SK-N-SH (cell line): ENCODE measurements at regions not wholly inside any gene's neighbourhood (a gene's known extent, or its start where the extent isn't known, plus 50 kb on each side); places are given as distances from the start of the nearest gene placed in this dataset.
A peak's percentile ranks its signal among the peaks of the same experiment; 100 is the strongest.

Experiments
- CTCF ChIA-PET: fragments of 300-600, 350-600 bp; formaldehyde crosslinking; extraction: SDS; loops from one replicate; lab custom pipeline; 2021; lab: Yijun Ruan, JAX
- POLR2A ChIA-PET: fragments of 350-600 bp; sonication (Branson Sonifier 250); formaldehyde crosslinking; extraction: SDS; loops from one replicate; lab custom pipeline; 2020; ENCODE audit warnings: antibody characterized with exemption, inconsistent platforms; lab: Yijun Ruan, JAX
- DNase-seq: peaks from one replicate; pipeline ENCODE4 v3.0.0; 2012
- H2AFZ ChIP-seq: fragments of 200-600 bp; sonication (generic); 2 replicates; pipeline ENCODE4 v1.8.1; 2016; ENCODE audit warnings: antibody characterized with exemption, mild to moderate bottlenecking, low read depth
- H3F3A ChIP-seq: fragments of 200-600 bp; sonication (generic); replicated peaks from 2 replicates; pipeline ENCODE3; 2016; ENCODE audit warnings: antibody characterized with exemption, mild to moderate bottlenecking; ENCODE audit not compliant: insufficient read depth
- H3K27ac ChIP-seq, 2 experiments: fragments of 200-500 bp in 1 of 2; fragments of 200-600 bp in 1 of 2; sonication (Bioruptor generic) in 1 of 2; sonication (generic), shearing (Covaris generic) in 1 of 2; 2 replicates each; pipeline versions ENCODE4 v1.5.1 to v1.6.1; 2014 to 2016; ENCODE audit warnings: low read depth in 2 of 2, inconsistent platforms in 1 of 2, low read length in 1 of 2, mild to moderate bottlenecking in 1 of 2, mixed read lengths in 1 of 2
- H3K27me3 ChIP-seq: fragments of 200-600 bp; sonication (generic), shearing (Covaris generic); 2 replicates; pipeline ENCODE4 v1.6.1; 2016; ENCODE audit warnings: mixed run types; ENCODE audit not compliant: insufficient read depth
- H3K36me3 ChIP-seq, 2 experiments: fragments of 200-500 bp in 1 of 2; fragments of 200-600 bp in 1 of 2; sonication (Bioruptor generic) in 1 of 2; sonication (generic) in 1 of 2; replicated peaks in 1 of 2; 2 replicates each; pipeline versions ENCODE3 to v1.5.1; 2014 to 2016; ENCODE audit warnings: low read length in 1 of 2, mild to moderate bottlenecking in 1 of 2; ENCODE audit not compliant: insufficient read depth in 2 of 2, control insufficient read depth in 1 of 2
- H3K4me1 ChIP-seq, 2 experiments: fragments of 200-500 bp in 1 of 2; fragments of 200-600 bp in 1 of 2; sonication (Bioruptor generic) in 1 of 2; sonication (generic), shearing (Covaris generic) in 1 of 2; 2 replicates each; pipeline versions ENCODE4 v1.5.1 to v1.6.1; 2014 to 2016; ENCODE audit warnings: low read depth in 1 of 2, low read length in 1 of 2, mixed run types in 1 of 2; ENCODE audit not compliant: insufficient read depth in 2 of 2, control insufficient read depth in 1 of 2
- H3K4me2 ChIP-seq: fragments of 200-600 bp; sonication (generic), shearing (Covaris generic); 2 replicates; pipeline ENCODE4 v1.6.1; 2017; ENCODE audit warnings: mixed run types
- H3K4me3 ChIP-seq, 2 experiments: fragments of 200-500 bp in 1 of 2; fragments of 200-600 bp in 1 of 2; sonication (Bioruptor generic) in 1 of 2; sonication (generic), shearing (Covaris generic) in 1 of 2; 2 replicates each; pipeline versions ENCODE4 v1.5.1 to v1.8.1; 2014 to 2016; ENCODE audit warnings: low read depth in 2 of 2, inconsistent platforms in 1 of 2, low read length in 1 of 2, mild to moderate bottlenecking in 1 of 2, mixed read lengths in 1 of 2, moderate library complexity in 1 of 2
- H3K79me2 ChIP-seq: fragments of 200-600 bp; sonication (generic); 2 replicates; pipeline ENCODE4 v1.8.1; 2017; ENCODE audit warnings: mild to moderate bottlenecking; ENCODE audit not compliant: insufficient read depth
- H3K9ac ChIP-seq: fragments of 200-600 bp; sonication (generic); 2 replicates; pipeline ENCODE4 v1.6.1; 2017; ENCODE audit warnings: mixed run types
- H3K9me2 ChIP-seq: fragments of 200-600 bp; sonication (generic); 2 replicates; pipeline ENCODE4 v1.6.1; 2017; ENCODE audit warnings: mixed run types
- H3K9me3 ChIP-seq: fragments of 200-600 bp; sonication (generic); 2 replicates; pipeline ENCODE4 v1.6.1; 2017; ENCODE audit warnings: mixed run types, mild to moderate bottlenecking, moderate library complexity
- H4K20me1 ChIP-seq: fragments of 200-600 bp; sonication (generic); 2 replicates; pipeline ENCODE4 v1.6.1; 2017; ENCODE audit warnings: mild to moderate bottlenecking, mixed run types; ENCODE audit not compliant: insufficient read depth
- CHD2 ChIP-seq: fragments of 150-350 bp; IDR thresholded peaks from 2 replicates; pipeline ENCODE4 v1.6.1; 2018; ENCODE audit warnings: low read length; ENCODE audit not compliant: partially characterized antibody
- ELF1 ChIP-seq: IDR thresholded peaks from 2 replicates; pipeline ENCODE4 v1.4.0; 2012
- FOSL2 ChIP-seq: IDR thresholded peaks from 2 replicates; pipeline ENCODE4 v1.4.0; 2012; ENCODE audit warnings: low read depth, mild to moderate bottlenecking, moderate library complexity, borderline replicate concordance
- GATA2 ChIP-seq: sonication (generic); formaldehyde crosslinking; IDR thresholded peaks from 2 replicates; pipeline ENCODE4 v1.5.0; 2020; ENCODE audit warnings: mild to moderate bottlenecking, missing genetic modification reagents
- IRF3 ChIP-seq: fragments of 150-350 bp; IDR thresholded peaks from 2 replicates; pipeline ENCODE4 v1.6.1; 2016; ENCODE audit warnings: mild to moderate bottlenecking, low read depth, low read length
- JUND ChIP-seq: IDR thresholded peaks from 2 replicates; pipeline ENCODE4 v1.4.0; 2012
- MXI1 ChIP-seq: IDR thresholded peaks from 2 replicates; pipeline ENCODE4 v1.6.1; 2012; ENCODE audit warnings: mild to moderate bottlenecking, low read depth, low read length, improper control_type of control experiment
- PBX3 ChIP-seq: IDR thresholded peaks from 2 replicates; pipeline ENCODE4; 2012
- RCOR1 ChIP-seq: fragments of 150-350 bp; IDR thresholded peaks from 2 replicates; pipeline ENCODE4 v1.6.1; 2017; ENCODE audit warnings: antibody characterized with exemption, low read length
- SIN3A ChIP-seq: IDR thresholded peaks from 2 replicates; pipeline ENCODE4 v1.6.1; 2012; ENCODE audit warnings: low read depth, mild to moderate bottlenecking, low read length, moderate library complexity, borderline replicate concordance
- SMC3 ChIP-seq: IDR thresholded peaks from 2 replicates; pipeline ENCODE4 v1.6.1; 2012; ENCODE audit warnings: low read depth, low read length, improper control_type of control experiment
- TCF12 ChIP-seq: IDR thresholded peaks from 2 replicates; pipeline ENCODE4 v1.4.0; 2012
- USF1 ChIP-seq: IDR thresholded peaks from 2 replicates; pipeline ENCODE4 v1.4.0; 2012; ENCODE audit warnings: low read depth, borderline replicate concordance
- ZBTB33 ChIP-seq: IDR thresholded peaks from 2 replicates; pipeline ENCODE4 v1.4.0; 2012; ENCODE audit warnings: low read depth, borderline replicate concordance
- WGBS: methylation state at CpG from one replicate; pipeline ENCODE4 v1.1.6; 2017; ENCODE audit warnings: low lambda C conversion rate; 5-methylcytosine and 5-hydroxymethylcytosine counted together
- TF ChIP-seq, protein P1 (sequence below): fragments of 200-600 bp; sonication (generic); IDR thresholded peaks from 2 replicates; pipeline ENCODE4 v1.6.1; 2017; ENCODE audit warnings: antibody characterized with exemption, mild to moderate bottlenecking, moderate library complexity
- TF ChIP-seq, protein P2 (sequence below): IDR thresholded peaks from 2 replicates; pipeline ENCODE4 v1.6.1; 2012; ENCODE audit warnings: mild to moderate bottlenecking, low read depth, low read length, moderate library complexity

DNA sequence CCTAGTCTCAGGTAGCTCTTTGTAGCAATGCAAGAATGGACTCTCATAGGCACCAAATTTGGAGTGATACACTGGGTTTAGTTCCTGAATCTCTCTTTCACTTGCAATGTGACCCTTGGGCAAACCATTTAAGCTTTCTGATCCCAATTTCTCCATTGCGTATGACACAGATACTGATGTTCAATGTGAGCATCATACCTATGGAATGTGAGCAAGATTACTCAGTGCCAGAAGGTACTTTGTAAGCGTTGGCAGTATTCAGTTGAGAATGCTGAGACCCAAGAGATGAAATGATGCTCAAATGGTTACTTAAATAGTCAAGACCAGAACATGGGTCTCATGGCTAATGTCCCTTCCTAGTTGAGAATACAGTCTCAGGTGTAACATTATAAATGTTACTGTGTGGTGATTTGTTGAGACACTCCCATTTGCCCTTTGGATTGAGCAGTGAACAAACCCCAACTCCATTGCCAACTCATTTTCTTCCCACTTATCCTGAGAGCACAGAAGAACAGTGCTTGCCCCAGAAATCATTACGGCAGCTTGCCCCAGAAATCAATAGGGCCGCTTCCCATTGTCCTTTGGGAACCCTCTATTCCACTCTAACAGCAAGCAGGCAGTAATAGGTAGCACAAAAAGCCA lies 134.1 kb downstream of the SOX9 start:
- Histone ChIP-seq H3K9me3 (no peaks in the 10 kb centered on the region), H2AFZ (no peak overlapping the region), H3K9me2 (no peaks in the 10 kb centered on the region), H3K79me2 (no peaks in the 10 kb centered on the region), H3K9ac (no peak overlapping the region), H3K27me3 (no peaks in the 10 kb centered on the region), H3K4me2 (no peak overlapping the region), H3K36me3 (no peaks in the 10 kb centered on the region), H4K20me1 (no peaks in the 10 kb centered on the region), H3K4me3 (no peak overlapping the region), H3F3A (no peaks in the 10 kb centered on the region), H3K27ac (no peak overlapping the region), H3K4me1 (no peaks in the 10 kb centered on the region)
- TF ChIP-seq TCF12 (peak; percentile 15; the same call in 1 of the 2 replicates), SIN3A (no peak), ZBTB33 (no peak), FOSL2 (peak; percentile 38; the same call in 1 of the 2 replicates)
- WGBS = 78% methylated on average over 4 of the region's 4 CpGs
- ChIA-PET POLR2A (no interaction called here), CTCF (interaction anchor here (1.5 kb wide), 1 partner anchor 123 kb away, joined by 3 read pairs; no protein-coding TSS in a partner anchor)
- DNase-seq = no peak

DNA sequence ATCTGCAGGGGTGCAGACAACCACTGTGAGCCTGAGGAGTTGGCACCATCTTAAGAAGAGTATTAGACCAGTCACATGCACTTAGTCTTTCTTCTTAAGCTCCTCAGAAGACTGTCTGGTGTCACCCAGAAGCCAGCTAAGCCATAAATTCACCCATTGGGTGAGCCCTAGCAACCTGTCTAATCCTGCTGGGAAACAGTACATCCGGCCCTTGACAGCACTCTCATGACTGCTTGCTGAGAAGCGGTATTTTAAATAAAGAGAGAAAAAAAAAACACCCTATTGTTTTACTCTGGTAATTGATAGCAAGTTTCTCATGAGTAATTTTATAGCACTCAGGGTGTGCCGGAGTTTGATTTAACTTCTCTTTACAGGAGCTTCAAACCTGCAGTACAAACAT lies 134.7 kb downstream of the SOX9 start:
- no peaks in the 10 kb centered on the region for H3K9me2 ChIP-seq
- H3K27ac ChIP-seq = no peak overlapping the region
- H3K4me3 ChIP-seq = no peak overlapping the region
- ChIA-PET CTCF (interaction anchor here (0.7 kb wide), 1 partner anchor 15 kb away, joined by 3 read pairs; no protein-coding TSS in a partner anchor), POLR2A (no interaction called here)
- H3F3A ChIP-seq = no peaks in the 10 kb centered on the region
- H3K79me2 ChIP-seq = no peaks in the 10 kb centered on the region
- no peaks in the 10 kb centered on the region for H3K36me3 ChIP-seq
- H3K9ac ChIP-seq = no peak overlapping the region
- no peaks in the 10 kb centered on the region for H4K20me1 ChIP-seq
- no peak for TF ChIP-seq SMC3
- no peak for TF ChIP-seq IRF3
- no peak for TF ChIP-seq GATA2 (CRISPR knock-in tag)
- no peak for TF ChIP-seq RCOR1
- TF ChIP-seq JUND = no peak
- TF ChIP-seq CHD2 = no peak
- no peak for TF ChIP-seq MXI1
- TF ChIP-seq, protein P1, sequence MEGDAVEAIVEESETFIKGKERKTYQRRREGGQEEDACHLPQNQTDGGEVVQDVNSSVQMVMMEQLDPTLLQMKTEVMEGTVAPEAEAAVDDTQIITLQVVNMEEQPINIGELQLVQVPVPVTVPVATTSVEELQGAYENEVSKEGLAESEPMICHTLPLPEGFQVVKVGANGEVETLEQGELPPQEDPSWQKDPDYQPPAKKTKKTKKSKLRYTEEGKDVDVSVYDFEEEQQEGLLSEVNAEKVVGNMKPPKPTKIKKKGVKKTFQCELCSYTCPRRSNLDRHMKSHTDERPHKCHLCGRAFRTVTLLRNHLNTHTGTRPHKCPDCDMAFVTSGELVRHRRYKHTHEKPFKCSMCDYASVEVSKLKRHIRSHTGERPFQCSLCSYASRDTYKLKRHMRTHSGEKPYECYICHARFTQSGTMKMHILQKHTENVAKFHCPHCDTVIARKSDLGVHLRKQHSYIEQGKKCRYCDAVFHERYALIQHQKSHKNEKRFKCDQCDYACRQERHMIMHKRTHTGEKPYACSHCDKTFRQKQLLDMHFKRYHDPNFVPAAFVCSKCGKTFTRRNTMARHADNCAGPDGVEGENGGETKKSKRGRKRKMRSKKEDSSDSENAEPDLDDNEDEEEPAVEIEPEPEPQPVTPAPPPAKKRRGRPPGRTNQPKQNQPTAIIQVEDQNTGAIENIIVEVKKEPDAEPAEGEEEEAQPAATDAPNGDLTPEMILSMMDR = no peak
- no peak for TF ChIP-seq SIN3A
- TF ChIP-seq, protein P2, sequence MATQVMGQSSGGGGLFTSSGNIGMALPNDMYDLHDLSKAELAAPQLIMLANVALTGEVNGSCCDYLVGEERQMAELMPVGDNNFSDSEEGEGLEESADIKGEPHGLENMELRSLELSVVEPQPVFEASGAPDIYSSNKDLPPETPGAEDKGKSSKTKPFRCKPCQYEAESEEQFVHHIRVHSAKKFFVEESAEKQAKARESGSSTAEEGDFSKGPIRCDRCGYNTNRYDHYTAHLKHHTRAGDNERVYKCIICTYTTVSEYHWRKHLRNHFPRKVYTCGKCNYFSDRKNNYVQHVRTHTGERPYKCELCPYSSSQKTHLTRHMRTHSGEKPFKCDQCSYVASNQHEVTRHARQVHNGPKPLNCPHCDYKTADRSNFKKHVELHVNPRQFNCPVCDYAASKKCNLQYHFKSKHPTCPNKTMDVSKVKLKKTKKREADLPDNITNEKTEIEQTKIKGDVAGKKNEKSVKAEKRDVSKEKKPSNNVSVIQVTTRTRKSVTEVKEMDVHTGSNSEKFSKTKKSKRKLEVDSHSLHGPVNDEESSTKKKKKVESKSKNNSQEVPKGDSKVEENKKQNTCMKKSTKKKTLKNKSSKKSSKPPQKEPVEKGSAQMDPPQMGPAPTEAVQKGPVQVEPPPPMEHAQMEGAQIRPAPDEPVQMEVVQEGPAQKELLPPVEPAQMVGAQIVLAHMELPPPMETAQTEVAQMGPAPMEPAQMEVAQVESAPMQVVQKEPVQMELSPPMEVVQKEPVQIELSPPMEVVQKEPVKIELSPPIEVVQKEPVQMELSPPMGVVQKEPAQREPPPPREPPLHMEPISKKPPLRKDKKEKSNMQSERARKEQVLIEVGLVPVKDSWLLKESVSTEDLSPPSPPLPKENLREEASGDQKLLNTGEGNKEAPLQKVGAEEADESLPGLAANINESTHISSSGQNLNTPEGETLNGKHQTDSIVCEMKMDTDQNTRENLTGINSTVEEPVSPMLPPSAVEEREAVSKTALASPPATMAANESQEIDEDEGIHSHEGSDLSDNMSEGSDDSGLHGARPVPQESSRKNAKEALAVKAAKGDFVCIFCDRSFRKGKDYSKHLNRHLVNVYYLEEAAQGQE = no peak
- no peak for TF ChIP-seq USF1
- no peak for TF ChIP-seq ELF1
- no peak for TF ChIP-seq PBX3
- no peak overlapping the region for H2AFZ ChIP-seq
- 93% methylated on average over 3 of the region's 3 CpGs for WGBS
- no peaks in the 10 kb centered on the region for H3K9me3 ChIP-seq
- no peaks in the 10 kb centered on the region for H3K27me3 ChIP-seq
- DNase-seq = no peak
- no peak overlapping the region for H3K4me2 ChIP-seq
- no peaks in the 10 kb centered on the region for H3K4me1 ChIP-seq
